ENCODE measurements at regions not wholly inside any gene's neighbourhood (a gene's known extent, or its start where the extent isn't known, plus 50 kb on each side); places are given as distances from the start of the nearest gene placed in this dataset.
"Not testable (repeated sequence)": the region's sequence is repeated elsewhere in the genome, so short reads cannot be mapped to it uniquely, and the experiment has no call there.

GRCh38 chr15:96180087-96180748 lies 150.3 kb upstream of the NR2F2 start:
- DNase-seq: no peak

- no peak for DNase-seq
Observed at GRCh38 chr15:96181217-96181616, 149.3 kb upstream of the NR2F2 start.

GRCh38 chr15:96181873-96182301 lies 148.6 kb upstream of the NR2F2 start:
- DNase-seq: no peak

- DNase-seq: no peak
Observed at GRCh38 chr15:96182736-96183513, 147.6 kb upstream of the NR2F2 start.

DNA sequence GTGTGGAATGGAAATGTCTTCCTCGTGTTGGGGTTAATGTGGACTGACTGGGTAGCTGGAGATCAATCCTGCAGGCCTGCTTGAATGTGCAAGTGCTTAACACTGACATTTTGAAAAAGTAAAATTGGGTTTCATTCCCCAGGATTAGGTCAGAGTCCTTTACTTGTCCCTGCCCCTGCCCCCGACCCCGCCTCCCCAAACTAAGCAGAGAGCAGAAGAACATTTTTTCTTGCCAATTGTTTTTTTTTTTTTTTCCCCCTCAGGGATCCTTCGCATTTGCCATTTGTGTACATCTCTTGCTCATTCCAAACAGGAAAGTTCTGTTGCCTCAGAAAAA lies 147.0 kb upstream of the NR2F2 start:
- DNase-seq: no peak

- no peak for DNase-seq
Observed at GRCh38 chr15:96183867-96184266, 146.6 kb upstream of the NR2F2 start.

- no peak for DNase-seq
Observed at GRCh38 chr15:96184297-96184696, 146.2 kb upstream of the NR2F2 start.

- DNase-seq: no peak
Observed at GRCh38 chr15:96186105-96186504, 144.4 kb upstream of the NR2F2 start.

GRCh38 chr15:96187341-96188305 lies 142.9 kb upstream of the NR2F2 start:
- DNase-seq: no peak

- DNase-seq: no peak
Observed at GRCh38 chr15:96197721-96198120, 132.8 kb upstream of the NR2F2 start.

GRCh38 chr15:96199111-96199510 lies 131.4 kb upstream of the NR2F2 start:
- DNase-seq: no peak

- no peak for DNase-seq
Observed at GRCh38 chr15:96200357-96200967, 130.0 kb upstream of the NR2F2 start.

DNA sequence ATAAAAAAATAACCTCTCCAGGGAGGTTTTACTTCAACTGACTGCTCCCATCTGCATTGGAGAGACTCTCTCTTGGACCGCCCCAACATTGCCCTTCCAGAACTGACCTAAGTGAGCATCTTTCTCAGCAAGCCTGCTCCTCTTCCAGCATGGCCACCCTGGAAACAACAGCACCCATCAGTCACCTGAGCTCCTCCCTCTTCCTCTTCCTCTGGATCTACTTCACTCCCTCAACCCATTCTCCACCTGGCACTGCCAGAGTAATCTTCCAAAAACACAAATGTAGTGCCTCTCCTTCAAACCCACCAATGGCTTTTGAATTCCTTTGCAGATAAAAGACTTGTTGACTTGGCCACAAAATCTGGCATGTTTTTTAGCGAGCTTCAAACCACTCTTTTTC lies 128.8 kb upstream of the NR2F2 start:
- DNase-seq: no peak

DNA sequence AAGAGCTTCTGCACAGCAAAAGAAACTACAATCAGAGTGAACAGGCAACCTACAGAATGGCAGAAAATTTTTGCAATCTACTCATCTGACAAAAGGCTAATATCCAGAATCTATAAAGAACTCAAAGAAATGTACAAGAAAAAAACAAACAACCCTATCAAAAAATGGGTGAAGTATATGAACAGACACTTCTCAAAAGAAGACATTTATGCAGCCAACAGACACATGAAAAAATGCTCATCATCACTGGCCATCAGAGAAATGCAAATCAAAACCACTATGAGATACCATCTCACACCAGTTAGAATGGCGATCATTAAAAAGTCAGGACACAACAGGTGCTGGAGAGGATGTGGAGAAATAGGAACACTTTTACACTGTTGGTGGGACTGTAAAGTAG lies 124.9 kb upstream of the NR2F2 start:
- not testable (repeated sequence) for DNase-seq

- no peak for DNase-seq
Observed at GRCh38 chr15:96207377-96208006, 123.0 kb upstream of the NR2F2 start.

GRCh38 chr15:96209285-96209735 lies 121.2 kb upstream of the NR2F2 start:
- no peak for DNase-seq

- DNase-seq: no peak
Observed at GRCh38 chr15:96213045-96213444, 117.5 kb upstream of the NR2F2 start.

GRCh38 chr15:96213896-96214295 lies 116.6 kb upstream of the NR2F2 start:
- no peak for DNase-seq

- not testable (repeated sequence) for DNase-seq
Observed at GRCh38 chr15:96216481-96216880, 114.0 kb upstream of the NR2F2 start.

- no peak for DNase-seq
Observed at GRCh38 chr15:96217983-96218382, 112.5 kb upstream of the NR2F2 start.

GRCh38 chr15:96218623-96219455 lies 111.7 kb upstream of the NR2F2 start:
- no peak for DNase-seq

Data from inflammatory macrophage treated with lipopolysaccharide for 4 hours (primary cell).